Activated T-helper 1 cell treated with anti-CD3 and anti-CD28 coated beads, Interleukin-12 subunit alpha, Interleukin-12 subunit beta, Interleukin-2, Interleukin-4 antibody, amounts not matched to agents 30 ng/mL and 10 ng/mL and 1 ng/mL, durations not matched to agents 14 hours and 24 hours and 36 hours (primary cell): ENCODE measurements at regions not wholly inside any gene's neighbourhood (a gene's known extent, or its start where the extent isn't known, plus 50 kb on each side); places are given as distances from the start of the nearest gene placed in this dataset.
A peak's percentile ranks its signal among the peaks of the same experiment; 100 is the strongest.
"Not testable (repeated sequence)": the region's sequence is repeated elsewhere in the genome, so short reads cannot be mapped to it uniquely, and the experiment has no call there.

ENCODE experiments used
- DNase-seq: peaks from one replicate; pipeline ENCODE4 v3.0.0; 2021; ENCODE audit warnings: low spot score
- H3K27ac Mint-ChIP-seq: one replicate; pipeline ENCODE4 v1.8.0; 2021; ENCODE audit warnings: mild to moderate bottlenecking, mixed read lengths
- H3K27me3 Mint-ChIP-seq: one replicate; pipeline ENCODE4 v1.8.0; 2022; ENCODE audit warnings: mild to moderate bottlenecking, moderate library complexity, mixed read lengths; ENCODE audit not compliant: insufficient read depth
- H3K36me3 Mint-ChIP-seq: one replicate; pipeline ENCODE4 v1.8.0; 2021; ENCODE audit warnings: low read depth, mixed read lengths
- H3K4me1 Mint-ChIP-seq: one replicate; pipeline ENCODE4 v1.8.0; 2021; ENCODE audit warnings: low read depth, mixed read lengths
- H3K4me3 Mint-ChIP-seq: one replicate; pipeline ENCODE4 v1.8.0; 2021; ENCODE audit warnings: mild to moderate bottlenecking, moderate library complexity, mixed read lengths
- H3K9me3 Mint-ChIP-seq: one replicate; pipeline ENCODE4 v1.8.0; 2021; ENCODE audit warnings: mixed read lengths
- intact Hi-C: fragments of 100-400 bp; cut with micrococcal nuclease; formaldehyde crosslinking; loops from one replicate; pipeline ENCODE4 v1.15.1; 2024

GRCh38 chrX:124181515-124181914, 150.9 kb upstream of the TEX13D start:
- H3K4me3 Mint-ChIP-seq, H3K9me3 Mint-ChIP-seq, H3K4me1 Mint-ChIP-seq, H3K27ac Mint-ChIP-seq, DNase-seq, H3K36me3 Mint-ChIP-seq, intact Hi-C loops, H3K27me3 Mint-ChIP-seq: not testable (repeated sequence)

GRCh38 chrX:124190440-124190839, 142.0 kb upstream of the TEX13D start:
- no peaks in the 10 kb centered on the region for H3K36me3 Mint-ChIP-seq
- no peak overlapping the region for H3K27ac Mint-ChIP-seq
- no peak overlapping the region for H3K4me3 Mint-ChIP-seq
- intact Hi-C loops, result no loop called here
- DNase-seq, result no peak
- peaks cover 3% of the 10 kb centered on the region for H3K27me3 Mint-ChIP-seq
- H3K9me3 Mint-ChIP-seq, result no peaks in the 10 kb centered on the region
- H3K4me1 Mint-ChIP-seq, result no peaks in the 10 kb centered on the region

GRCh38 chrX:124194199-124194598, 138.3 kb upstream of the TEX13D start:
- Mint-ChIP-seq H3K36me3 (no peaks in the 10 kb centered on the region), H3K27ac (no peak overlapping the region), H3K4me1 (no peaks in the 10 kb centered on the region), H3K4me3 (no peak overlapping the region), H3K9me3 (no peaks in the 10 kb centered on the region), H3K27me3 (peaks cover 3% of the 10 kb centered on the region)
- intact Hi-C loops, result no loop called here
- no peak for DNase-seq

GRCh38 chrX:124194901-124195300, 137.6 kb upstream of the TEX13D start:
- H3K4me3 Mint-ChIP-seq, result no peak overlapping the region
- no peaks in the 10 kb centered on the region for H3K36me3 Mint-ChIP-seq
- intact Hi-C loops, result no loop called here
- peaks cover 3% of the 10 kb centered on the region for H3K27me3 Mint-ChIP-seq
- H3K27ac Mint-ChIP-seq, result no peak overlapping the region
- no peaks in the 10 kb centered on the region for H3K9me3 Mint-ChIP-seq
- no peaks in the 10 kb centered on the region for H3K4me1 Mint-ChIP-seq
- DNase-seq, result no peak

- Mint-ChIP-seq H3K4me3 (no peak overlapping the region), H3K9me3 (peaks cover 19% of the 10 kb centered on the region), H3K27ac (no peak overlapping the region), H3K36me3 (no peaks in the 10 kb centered on the region), H3K4me1 (no peaks in the 10 kb centered on the region), H3K27me3 (peaks cover 3% of the 10 kb centered on the region)
- no peak for DNase-seq
- intact Hi-C loops, result no loop called here
These were observed 129.1 kb upstream of the TEX13D start for GRCh38 chrX:124203311-124203710.

- Mint-ChIP-seq H3K27ac (no peak overlapping the region), H3K27me3 (peaks cover 5% of the 10 kb centered on the region), H3K4me3 (no peak overlapping the region), H3K9me3 (peaks cover 7% of the 10 kb centered on the region), H3K4me1 (peaks cover 20% of the 10 kb centered on the region), H3K36me3 (no peaks in the 10 kb centered on the region)
- DNase-seq, result no peak
- intact Hi-C loops, result no loop called here
These were observed 123.8 kb upstream of the TEX13D start for GRCh38 chrX:124208660-124209059.

GRCh38 chrX:124209792-124210576, 122.5 kb upstream of the TEX13D start:
- Mint-ChIP-seq H3K27ac (no peak overlapping the region), H3K36me3 (no peaks in the 10 kb centered on the region), H3K4me3 (no peak overlapping the region), H3K9me3 (no peaks in the 10 kb centered on the region), H3K4me1 (peaks cover 29% of the 10 kb centered on the region), H3K27me3 (peaks cover 5% of the 10 kb centered on the region)
- intact Hi-C loops, result loop anchor here (5.0 to 10.0 kb wide), 2 partner anchors 113 to 375 kb away; no protein-coding TSS in a partner anchor
- DNase-seq, result no peak

- DNase-seq, result peak; percentile 3
- Mint-ChIP-seq H3K4me3 (no peak overlapping the region), H3K4me1 (peaks cover 44% of the 10 kb centered on the region), H3K27ac (no peak overlapping the region), H3K27me3 (peaks cover 5% of the 10 kb centered on the region), H3K36me3 (no peaks in the 10 kb centered on the region), H3K9me3 (no peaks in the 10 kb centered on the region)
- intact Hi-C loops, result loop anchor here (1.0 to 10.0 kb wide), 3 partner anchors 114 to 377 kb away; no protein-coding TSS in a partner anchor
These were observed 121.0 kb upstream of the TEX13D start for GRCh38 chrX:124211312-124211942.

GRCh38 chrX:124212622-124213021, 119.8 kb upstream of the TEX13D start:
- H3K9me3 Mint-ChIP-seq, result no peaks in the 10 kb centered on the region
- H3K27me3 Mint-ChIP-seq, result peaks cover 2% of the 10 kb centered on the region
- peak overlapping the region; percentile 33 for H3K4me3 Mint-ChIP-seq
- DNase-seq, result peak; percentile 5
- H3K27ac Mint-ChIP-seq, result peak overlapping the region; percentile 83
- peaks cover 56% of the 10 kb centered on the region for H3K4me1 Mint-ChIP-seq
- intact Hi-C loops, result loop anchor here (1.0 to 10.0 kb wide), 6 partner anchors 28 to 378 kb away; no protein-coding TSS in a partner anchor
- H3K36me3 Mint-ChIP-seq, result no peaks in the 10 kb centered on the region

GRCh38 chrX:124215786-124216185, 116.7 kb upstream of the TEX13D start:
- no peaks in the 10 kb centered on the region for H3K9me3 Mint-ChIP-seq
- peak overlapping the region; percentile 23 for H3K4me3 Mint-ChIP-seq
- H3K27ac Mint-ChIP-seq, result peak overlapping the region; percentile 93
- DNase-seq, result no peak
- no peaks in the 10 kb centered on the region for H3K36me3 Mint-ChIP-seq
- intact Hi-C loops, result loop anchor here (2.0 to 10.0 kb wide), 3 partner anchors 67 to 1079 kb away; no protein-coding TSS in a partner anchor
- H3K4me1 Mint-ChIP-seq, result peaks cover 85% of the 10 kb centered on the region
- H3K27me3 Mint-ChIP-seq, result peaks cover 2% of the 10 kb centered on the region

GRCh38 chrX:124216396-124217115, 115.9 kb upstream of the TEX13D start:
- no peaks in the 10 kb centered on the region for H3K9me3 Mint-ChIP-seq
- no peaks in the 10 kb centered on the region for H3K36me3 Mint-ChIP-seq
- intact Hi-C loops, result loop anchor here (2.0 to 10.0 kb wide), 3 partner anchors 66 to 1078 kb away; no protein-coding TSS in a partner anchor

GRCh38 chrX:124217304-124218251, 114.9 kb upstream of the TEX13D start:
- intact Hi-C loops, result loop anchor here (1.0 to 10.0 kb wide), 10 partner anchors 15 to 1077 kb away; no protein-coding TSS in a partner anchor
- Mint-ChIP-seq H3K4me3 (peak overlapping the region; percentile 79), H3K36me3 (no peaks in the 10 kb centered on the region), H3K27ac (peak overlapping the region; percentile 93), H3K27me3 (peaks cover 2% of the 10 kb centered on the region), H3K4me1 (peaks cover 76% of the 10 kb centered on the region), H3K9me3 (no peaks in the 10 kb centered on the region)
- peak; percentile 56 for DNase-seq

More at GRCh38 chrX:124216396-124217115, 115.9 kb upstream of the TEX13D start:
- Mint-ChIP-seq H3K4me3 (peak overlapping the region; percentile 46), H3K27me3 (peaks cover 2% of the 10 kb centered on the region), H3K27ac (peak overlapping the region; percentile 93), H3K4me1 (peaks cover 81% of the 10 kb centered on the region)
- no peak for DNase-seq
